Cardiac fibroblast (primary cell): ENCODE measurements at regions not wholly inside any gene's neighbourhood (a gene's known extent, or its start where the extent isn't known, plus 50 kb on each side); places are given as distances from the start of the nearest gene placed in this dataset.

Experiments used
- DNase-seq, 2 donors: peaks; one replicate each; pipeline versions ENCODE4 v3.0.0 to v3.0.0-alpha.2; 2010; ENCODE audit warnings: low read depth in 2 of 2
- H3K4me3 ChIP-seq, 2 donors: replicated peaks in 1 of 2; 1 replicate in 1 of 2; 2 replicates in 1 of 2; pipeline ENCODE4 v1.5.1; 2011; ENCODE audit warnings: low read depth in 2 of 2, low read length in 2 of 2, mild to moderate bottlenecking in 2 of 2, moderate library complexity in 1 of 2
- TF ChIP-seq, protein P1 (sequence below): IDR thresholded peaks from one replicate; pipeline ENCODE4 v1.5.1; 2011; ENCODE audit warnings: low read depth, mild to moderate bottlenecking, low read length, inconsistent platforms

DNA sequence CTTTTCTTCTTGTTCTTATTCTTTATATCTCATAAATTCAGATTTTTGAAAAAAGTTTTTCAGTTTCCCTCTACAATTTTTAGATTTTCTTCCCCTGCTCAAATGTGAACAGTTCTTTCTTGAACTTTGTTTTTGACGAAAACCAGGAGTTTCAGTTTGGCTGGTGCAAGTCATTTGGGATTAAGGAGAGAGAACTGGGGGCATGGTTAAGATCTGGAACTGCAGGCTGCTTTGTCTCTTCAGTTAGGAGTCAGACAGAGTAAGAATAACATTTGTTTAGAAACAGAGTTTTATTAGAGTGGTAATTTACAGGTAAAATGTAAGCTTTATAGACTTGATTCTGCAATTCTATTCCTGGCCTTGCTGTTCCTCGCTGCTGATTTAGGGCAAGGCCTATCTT is 310.5 kb upstream of the C2CD4B start:
- no peak for DNase-seq
- H3K4me3 ChIP-seq: no peak overlapping the region
- TF ChIP-seq, protein P1, sequence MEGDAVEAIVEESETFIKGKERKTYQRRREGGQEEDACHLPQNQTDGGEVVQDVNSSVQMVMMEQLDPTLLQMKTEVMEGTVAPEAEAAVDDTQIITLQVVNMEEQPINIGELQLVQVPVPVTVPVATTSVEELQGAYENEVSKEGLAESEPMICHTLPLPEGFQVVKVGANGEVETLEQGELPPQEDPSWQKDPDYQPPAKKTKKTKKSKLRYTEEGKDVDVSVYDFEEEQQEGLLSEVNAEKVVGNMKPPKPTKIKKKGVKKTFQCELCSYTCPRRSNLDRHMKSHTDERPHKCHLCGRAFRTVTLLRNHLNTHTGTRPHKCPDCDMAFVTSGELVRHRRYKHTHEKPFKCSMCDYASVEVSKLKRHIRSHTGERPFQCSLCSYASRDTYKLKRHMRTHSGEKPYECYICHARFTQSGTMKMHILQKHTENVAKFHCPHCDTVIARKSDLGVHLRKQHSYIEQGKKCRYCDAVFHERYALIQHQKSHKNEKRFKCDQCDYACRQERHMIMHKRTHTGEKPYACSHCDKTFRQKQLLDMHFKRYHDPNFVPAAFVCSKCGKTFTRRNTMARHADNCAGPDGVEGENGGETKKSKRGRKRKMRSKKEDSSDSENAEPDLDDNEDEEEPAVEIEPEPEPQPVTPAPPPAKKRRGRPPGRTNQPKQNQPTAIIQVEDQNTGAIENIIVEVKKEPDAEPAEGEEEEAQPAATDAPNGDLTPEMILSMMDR: no peak

DNA sequence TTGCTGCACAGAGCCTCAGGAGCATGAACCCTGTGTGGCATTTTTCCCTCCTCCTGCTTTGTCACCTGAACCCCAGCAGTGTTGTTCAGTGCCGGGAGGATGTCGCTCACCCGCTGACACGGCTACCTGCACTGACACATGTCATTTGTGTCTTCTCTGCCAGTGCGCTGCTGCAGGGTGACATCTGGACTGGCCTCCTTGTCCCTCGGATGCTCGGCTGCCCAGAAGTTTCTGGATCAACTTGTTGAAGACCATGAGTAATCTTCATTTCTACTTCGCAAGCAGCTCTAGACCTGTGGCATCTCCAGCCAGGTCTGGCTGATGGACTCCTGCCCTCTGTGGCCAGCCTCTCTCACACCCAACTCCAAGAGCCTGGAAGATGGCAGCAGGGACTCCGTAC is 311.1 kb upstream of the C2CD4B start:
- no peak overlapping the region for H3K4me3 ChIP-seq
- no peak for DNase-seq
- TF ChIP-seq, protein P1: no peak

DNA sequence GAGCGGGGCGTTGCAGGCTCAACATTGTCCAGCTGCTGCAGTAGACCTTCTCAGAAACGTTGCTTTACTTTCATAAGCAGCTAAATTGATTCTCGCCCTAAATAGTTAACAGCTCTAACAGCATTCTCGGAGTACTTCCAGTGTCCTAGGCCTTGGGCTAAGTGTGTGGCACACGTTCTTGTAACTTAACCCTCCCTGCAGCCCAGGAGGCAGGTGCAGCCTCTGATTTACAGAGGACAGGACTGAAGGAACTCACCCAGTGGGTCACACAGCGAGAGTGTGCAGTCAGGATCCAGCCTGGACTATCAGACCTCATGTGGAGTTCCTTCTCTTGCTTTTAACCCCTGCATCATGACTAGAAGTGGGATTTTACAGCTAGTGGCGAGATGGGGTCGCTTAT is 312.8 kb upstream of the C2CD4B start:
- H3K4me3 ChIP-seq: no peak overlapping the region
- TF ChIP-seq, protein P1: no peak
- DNase-seq: no peak

DNA sequence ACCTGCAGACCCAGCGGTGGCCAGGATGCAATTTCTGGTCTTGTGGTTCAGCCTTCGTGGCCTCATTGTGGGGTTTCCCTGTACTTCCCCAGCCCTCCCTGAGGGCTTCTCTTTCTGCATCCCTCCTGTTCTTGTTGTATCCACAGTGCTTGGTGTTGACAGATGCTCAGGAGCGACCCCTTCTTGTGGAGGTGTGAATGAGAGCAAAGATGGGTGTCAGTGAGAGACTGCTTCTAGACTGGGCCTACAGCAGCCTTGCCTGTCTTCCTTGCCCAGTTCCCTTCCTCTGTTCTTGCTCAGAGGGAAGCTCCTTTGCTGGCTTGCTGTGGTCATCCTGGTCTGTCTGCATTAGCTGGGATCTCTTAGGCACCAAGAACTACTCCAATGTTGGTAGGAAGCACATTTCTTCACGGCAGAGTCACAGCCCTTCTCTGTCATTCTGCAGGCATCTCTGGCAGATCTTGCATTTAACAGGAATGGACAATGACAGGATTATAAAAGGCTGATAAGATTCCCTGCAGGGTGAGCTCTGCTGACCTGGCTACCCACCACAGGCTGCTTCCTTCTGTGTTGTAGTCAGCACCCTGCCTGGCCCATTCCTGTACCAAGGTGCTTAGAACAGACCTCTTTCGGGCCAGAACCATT is 317.8 kb upstream of the C2CD4B start:
- H3K4me3 ChIP-seq: no peak overlapping the region
- DNase-seq: peak; percentile 37 to 40
- TF ChIP-seq, protein P1: peak; percentile 33

DNA sequence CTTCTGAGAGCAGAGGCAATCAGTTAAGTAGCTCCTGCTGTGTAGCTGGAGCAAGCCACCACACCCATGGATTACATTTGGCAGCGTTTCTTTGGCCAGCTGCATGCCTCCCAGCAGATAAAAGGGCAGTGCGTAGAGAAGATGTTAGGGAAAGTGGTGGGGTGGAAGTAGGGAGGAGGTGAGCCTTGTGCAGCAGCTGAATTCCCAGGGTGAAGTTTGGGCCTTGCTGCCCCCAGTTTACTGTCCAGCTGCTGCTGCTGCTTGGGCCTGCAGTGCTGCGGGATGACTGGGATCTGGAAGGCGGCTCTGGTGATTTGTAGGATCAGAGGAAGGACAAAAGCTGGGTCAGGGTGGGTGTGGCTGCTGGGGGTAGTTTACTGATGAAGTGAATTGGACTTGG is 318.7 kb upstream of the C2CD4B start:
- TF ChIP-seq, protein P1: no peak
- peak in 1 of 2 donors; percentile 70 for DNase-seq
- H3K4me3 ChIP-seq: no peak overlapping the region

DNA sequence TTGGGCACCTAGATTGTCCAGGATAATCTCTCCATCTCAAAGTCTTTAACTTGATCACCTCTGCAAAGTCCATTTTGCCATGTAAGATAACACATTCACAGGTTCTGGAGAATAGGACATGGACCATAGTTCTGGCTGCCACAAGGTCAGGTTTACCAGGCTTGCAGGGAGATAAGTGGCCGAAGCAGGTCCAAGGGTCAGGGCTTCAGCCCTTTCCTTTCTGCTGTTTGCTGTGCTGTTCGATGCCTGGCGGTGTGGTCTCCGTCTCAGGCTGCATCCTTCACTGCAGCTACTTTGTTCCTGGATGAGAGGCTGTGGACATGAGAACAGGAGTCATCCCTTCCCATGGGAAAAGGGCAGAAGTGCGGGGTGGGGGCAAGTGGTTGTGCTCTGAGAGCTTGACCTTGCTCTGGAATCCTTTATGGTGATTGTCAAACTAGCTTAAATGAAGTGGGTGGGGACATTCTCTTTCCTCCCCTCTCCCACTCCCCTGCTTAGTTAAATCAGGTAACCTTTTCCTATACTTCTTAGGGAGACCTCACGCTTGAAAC is 320.2 kb upstream of the C2CD4B start:
- no peak overlapping the region for H3K4me3 ChIP-seq
- no peak for DNase-seq
- TF ChIP-seq, protein P1: no peak

DNA sequence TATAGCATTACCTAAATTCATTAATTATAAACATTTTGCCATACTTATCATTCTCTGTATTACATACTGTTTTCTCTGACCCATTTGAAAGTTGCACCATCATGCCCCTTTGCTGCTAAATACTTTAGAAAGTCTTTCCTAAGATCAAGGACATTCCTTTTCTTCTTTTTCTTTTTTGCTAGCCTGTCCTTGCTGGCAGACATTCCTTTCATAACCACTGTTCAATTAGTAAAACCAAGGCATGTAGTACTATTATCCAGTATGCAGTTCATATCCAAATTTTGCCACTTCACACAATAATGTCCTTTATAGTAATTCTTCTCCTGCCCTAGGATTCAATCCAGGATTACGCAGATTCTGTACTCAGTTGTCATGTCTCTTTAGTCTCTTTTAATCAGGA is 321.0 kb upstream of the C2CD4B start:
- TF ChIP-seq, protein P1: no peak
- no peak overlapping the region for H3K4me3 ChIP-seq
- DNase-seq: peak in 1 of 2 donors; percentile 46
